Left lung (tissue), 4 donors: ENCODE measurements at regions not wholly inside any gene's neighbourhood (a gene's known extent, or its start where the extent isn't known, plus 50 kb on each side); places are given as distances from the start of the nearest gene placed in this dataset.
"Not testable (repeated sequence)": the region's sequence is repeated elsewhere in the genome, so short reads cannot be mapped to it uniquely, and the experiment has no call there.

Experiments
- ATAC-seq: fragments of 200-7000 bp; cut with Tn5 transposase; one replicate; pipeline ENCODE4 v1.9.1; 2020; ENCODE audit warnings: moderate library complexity
- DNase-seq, 4 donors: peaks; one replicate each; pipeline ENCODE4 v3.0.0-alpha.2; 2013 to 2020
- H3K27ac ChIP-seq, 2 donors: fragments of 200-600 bp; sonication (generic) in 1 of 2; one replicate each; pipeline versions ENCODE4 v1.5.0 to v1.8.0; 2020 to 2021
- H3K27me3 ChIP-seq, 2 donors: fragments of 200-600 bp; sonication (generic) in 1 of 2; one replicate each; pipeline versions ENCODE4 v1.5.0 to v1.8.0; 2020 to 2021
- H3K36me3 ChIP-seq, 2 donors: fragments of 200-600 bp; sonication (generic) in 1 of 2; one replicate each; pipeline versions ENCODE4 v1.5.0 to v1.8.0; 2020 to 2021
- H3K4me1 ChIP-seq, 2 donors: fragments of 200-600 bp; one replicate each; pipeline ENCODE4 v1.8.0; 2021
- H3K4me3 ChIP-seq, 2 donors: fragments of 200-600 bp; sonication (generic) in 1 of 2; one replicate each; pipeline versions ENCODE4 v1.5.0 to v1.8.0; 2020 to 2021; ENCODE audit warnings: mild to moderate bottlenecking in 1 of 2
- H3K9me3 ChIP-seq, 2 donors: fragments of 200-600 bp; sonication (generic) in 1 of 2; one replicate each; pipeline versions ENCODE4 v1.5.0 to v1.8.0; 2020 to 2021
- intact Hi-C, 2 donors: fragments of 100-400 bp; cut with DNase I; formaldehyde crosslinking; loops; one replicate each; pipeline versions ENCODE4 v1.11.2 to v1.14.2; 2022
- donor health status: DM: no; HTN: yes; CAD: no.
- donor health status: DM: no; HTN: no; CAD: no.

GRCh38 chr20:64327223-64327549 lies 71.6 kb downstream of the PCMTD2 start:
- peak; percentile 8 for ATAC-seq
- not testable (repeated sequence) for DNase-seq

GRCh38 chr20:64327550-64328317 lies 72.2 kb downstream of the PCMTD2 start:
- peak; percentile 100 for ATAC-seq
- H3K9me3 ChIP-seq, H3K36me3 ChIP-seq, H3K4me1 ChIP-seq, H3K27ac ChIP-seq, intact Hi-C loops, H3K4me3 ChIP-seq: not testable (repeated sequence)
- H3K27me3 ChIP-seq = peaks cover 6 to 66% of the 10 kb centered on the region in 2 donors
- DNase-seq = peak in 1 of 4 donors; percentile 20

More at GRCh38 chr20:64327223-64327549, 71.6 kb downstream of the PCMTD2 start:
- H3K4me1 ChIP-seq, H3K4me3 ChIP-seq, H3K36me3 ChIP-seq, H3K27ac ChIP-seq, intact Hi-C loops, H3K9me3 ChIP-seq: not testable (repeated sequence)
- peaks cover 6 to 69% of the 10 kb centered on the region in 2 donors for H3K27me3 ChIP-seq

- ATAC-seq, H3K4me1 ChIP-seq, H3K9me3 ChIP-seq, H3K36me3 ChIP-seq, H3K27ac ChIP-seq, intact Hi-C loops, DNase-seq, H3K4me3 ChIP-seq: not testable (repeated sequence)
- peaks cover 6 to 60% of the 10 kb centered on the region in 2 donors for H3K27me3 ChIP-seq
Observed at GRCh38 chr20:64328595-64329250, 73.2 kb downstream of the PCMTD2 start.

- intact Hi-C loops, H3K27ac ChIP-seq, H3K4me3 ChIP-seq, DNase-seq, H3K4me1 ChIP-seq, H3K9me3 ChIP-seq, ATAC-seq, H3K36me3 ChIP-seq: not testable (repeated sequence)
- H3K27me3 ChIP-seq = peaks cover 6 to 40% of the 10 kb centered on the region in 2 donors
Observed at GRCh38 chr20:64332627-64333026, 77.1 kb downstream of the PCMTD2 start.
